ENCODE measurements at regions not wholly inside any gene's neighbourhood (a gene's known extent, or its start where the extent isn't known, plus 50 kb on each side); places are given as distances from the start of the nearest gene placed in this dataset.

DNA sequence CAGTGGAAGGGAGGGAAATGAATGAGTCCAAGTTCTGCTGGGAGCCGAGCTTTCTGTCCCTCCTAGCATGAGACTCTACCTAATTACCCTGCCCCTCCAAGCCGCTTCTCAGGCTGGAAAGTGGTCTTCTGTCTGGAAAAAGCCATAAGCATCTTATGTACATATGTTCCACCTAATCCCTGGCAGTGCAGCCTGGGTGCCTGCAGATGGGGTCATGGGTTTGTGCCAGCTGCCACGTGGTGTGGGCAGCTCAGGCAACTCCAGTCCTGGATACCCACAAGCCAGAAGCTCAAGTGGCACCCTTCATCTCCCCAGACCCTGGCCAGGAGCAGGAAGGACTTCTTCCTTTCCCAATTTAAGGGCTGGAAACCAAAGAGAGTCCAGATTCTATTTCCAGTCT is 253.1 kb downstream of the LY86 start:
- TF ChIP-seq, protein P1, sequence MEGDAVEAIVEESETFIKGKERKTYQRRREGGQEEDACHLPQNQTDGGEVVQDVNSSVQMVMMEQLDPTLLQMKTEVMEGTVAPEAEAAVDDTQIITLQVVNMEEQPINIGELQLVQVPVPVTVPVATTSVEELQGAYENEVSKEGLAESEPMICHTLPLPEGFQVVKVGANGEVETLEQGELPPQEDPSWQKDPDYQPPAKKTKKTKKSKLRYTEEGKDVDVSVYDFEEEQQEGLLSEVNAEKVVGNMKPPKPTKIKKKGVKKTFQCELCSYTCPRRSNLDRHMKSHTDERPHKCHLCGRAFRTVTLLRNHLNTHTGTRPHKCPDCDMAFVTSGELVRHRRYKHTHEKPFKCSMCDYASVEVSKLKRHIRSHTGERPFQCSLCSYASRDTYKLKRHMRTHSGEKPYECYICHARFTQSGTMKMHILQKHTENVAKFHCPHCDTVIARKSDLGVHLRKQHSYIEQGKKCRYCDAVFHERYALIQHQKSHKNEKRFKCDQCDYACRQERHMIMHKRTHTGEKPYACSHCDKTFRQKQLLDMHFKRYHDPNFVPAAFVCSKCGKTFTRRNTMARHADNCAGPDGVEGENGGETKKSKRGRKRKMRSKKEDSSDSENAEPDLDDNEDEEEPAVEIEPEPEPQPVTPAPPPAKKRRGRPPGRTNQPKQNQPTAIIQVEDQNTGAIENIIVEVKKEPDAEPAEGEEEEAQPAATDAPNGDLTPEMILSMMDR (IDR thresholded peaks at IDR 0.05) = no peak
- TF ChIP-seq POLR2A (IDR thresholded peaks at IDR 0.05) (no peak), POLR2AphosphoS5 (IDR thresholded peaks at IDR 0.05) (no peak)

All from stomach (tissue), 4 donors.